Ovary (tissue), 3 donors: ENCODE measurements at regions not wholly inside any gene's neighbourhood (a gene's known extent, or its start where the extent isn't known, plus 50 kb on each side); places are given as distances from the start of the nearest gene placed in this dataset.

Experiments used
- CTCF ChIP-seq, 3 donors: fragments of 450-650 bp in 2 of 3; fragments of 200-600 bp in 1 of 3; IDR thresholded peaks; one replicate each; pipeline versions ENCODE4 v1.5.1 to v1.8.0; 2016 to 2022; ENCODE audit warnings: antibody characterized with exemption in 3 of 3, mild to moderate bottlenecking in 1 of 3
- EP300 ChIP-seq: sonication (generic); formaldehyde crosslinking; IDR thresholded peaks from one replicate; pipeline ENCODE4 v1.6.1; 2017; ENCODE audit warnings: antibody characterized with exemption
- POLR2A ChIP-seq: fragments of 450-650 bp; IDR thresholded peaks from one replicate; pipeline ENCODE4 v1.6.1; 2017; ENCODE audit warnings: antibody characterized with exemption, mild to moderate bottlenecking, moderate library complexity
- donor health status: DM: no; HTN: no; CAD: no.

- TF ChIP-seq CTCF (IDR thresholded peaks at IDR 0.05) (no peak), EP300 (no peak), POLR2A (no peak)
These were observed 286.0 kb downstream of the TRIB2 start for GRCh38 chr2:13002536-13003331.
